K562 (cell line): ENCODE measurements at regions not wholly inside any gene's neighbourhood (a gene's known extent, or its start where the extent isn't known, plus 50 kb on each side); places are given as distances from the start of the nearest gene placed in this dataset.

ENCODE experiments used
- ATAC-seq: fragments of 200-7000 bp; cut with Tn5 transposase; 3 replicates; pipeline ENCODE4 v1.9.1; 2020; ENCODE audit warnings: moderate library complexity
- BruUV-seq: library from RNA; stranded (reverse); fragments of 400-500 nt; replicated peaks from 2 replicates; lab custom pipeline; 2021; lab: Mats Ljungman, UMichigan
- CTCF ChIA-PET: fragments of 300-600 bp; formaldehyde crosslinking; extraction: SDS; loops from one replicate; lab custom pipeline; 2021; ENCODE audit warnings: low intra/inter-chr PET ratio; lab: Yijun Ruan, JAX
- POLR2A ChIA-PET: fragments of 300-600, 350-650 bp; sonication (Branson Sonifier 250); formaldehyde crosslinking; extraction: SDS; loops from one replicate; lab custom pipeline; 2021; ENCODE audit warnings: antibody characterized with exemption, inconsistent platforms; lab: Yijun Ruan, JAX
- DNase-seq, 4 experiments: peaks; one replicate each; pipeline versions ENCODE4 v3.0.0 to v3.0.0-alpha.2; 2011 to 2018; ENCODE audit warnings: low spot score in 3 of 4, mixed read lengths in 3 of 4; ENCODE audit errors: extremely low read depth in 1 of 4
- FAIRE-seq: peaks from 2 replicates; lab custom pipeline; 2011; peaks lifted over from hg19 to GRCh38; lab: Jason Lieb, UNC
- H2AFZ ChIP-seq: 2 replicates; pipeline ENCODE4 v1.6.0; 2011; ENCODE audit warnings: low read depth, low read length, control low read depth, inconsistent platforms
- H3K27ac ChIP-seq: fragments of 200-600 bp; 3 replicates; pipeline ENCODE4 v1.8.0; 2011; ENCODE audit warnings: low read depth, mild to moderate bottlenecking, control low read depth, inconsistent platforms, low read length, moderate library complexity, mixed read lengths; ENCODE audit errors: extremely low read depth
- H3K27me3 ChIP-seq, 2 experiments: fragments of 300-600 bp in 1 of 2; 2 replicates in 1 of 2; 3 replicates in 1 of 2; pipeline versions ENCODE4 v1.6.0 to v1.8.0; 2011; ENCODE audit warnings: inconsistent platforms in 2 of 2, low read length in 2 of 2, mild to moderate bottlenecking in 1 of 2, mixed read lengths in 1 of 2, moderate library complexity in 1 of 2; ENCODE audit not compliant: control insufficient read depth in 2 of 2, insufficient read depth in 2 of 2
- H3K36me3 ChIP-seq: fragments of 300-600 bp; 3 replicates; pipeline ENCODE4 v1.8.0; 2011; ENCODE audit warnings: mild to moderate bottlenecking, low read length, inconsistent platforms; ENCODE audit not compliant: control insufficient read depth, insufficient read depth
- H3K4me1 ChIP-seq, 2 experiments: fragments of 200-600 bp in 1 of 2; replicated peaks in 1 of 2; 2 replicates in 1 of 2; 3 replicates in 1 of 2; pipeline versions ENCODE4 v1.5.1 to v1.8.0; 2011; ENCODE audit warnings: inconsistent platforms in 2 of 2, low read length in 2 of 2, mild to moderate bottlenecking in 1 of 2, mixed read lengths in 1 of 2, moderate library complexity in 1 of 2; ENCODE audit not compliant: control insufficient read depth in 2 of 2, insufficient read depth in 2 of 2
- H3K4me2 ChIP-seq: 2 replicates; pipeline ENCODE4 v1.6.1; 2011; ENCODE audit warnings: low read length, control low read depth, inconsistent platforms, mixed read lengths; ENCODE audit not compliant: insufficient read depth
- H3K4me3 ChIP-seq: fragments of 200-600 bp; sonication (generic), shearing (Covaris generic); 2 replicates; pipeline ENCODE4 v1.5.1; 2016; ENCODE audit warnings: control low read depth, inconsistent platforms
- H3K79me2 ChIP-seq: fragments of 200-600 bp; 3 replicates; pipeline ENCODE4 v1.8.0; 2011; ENCODE audit warnings: low read length, inconsistent platforms; ENCODE audit not compliant: control insufficient read depth, insufficient read depth
- H3K9ac ChIP-seq, 2 experiments: 2 replicates each; pipeline versions ENCODE4 v1.6.0 to v1.6.1; 2011; ENCODE audit warnings: low read depth in 2 of 2, low read length in 2 of 2, control low read depth in 1 of 2, inconsistent platforms in 1 of 2, mild to moderate bottlenecking in 1 of 2, mixed read lengths in 1 of 2; ENCODE audit not compliant: insufficient read depth in 1 of 2
- H3K9me1 ChIP-seq: one replicate; pipeline ENCODE4 v1.6.0; 2011; ENCODE audit warnings: inconsistent platforms, mild to moderate bottlenecking, low read length, moderate library complexity; ENCODE audit not compliant: control insufficient read depth, insufficient read depth
- H3K9me3 ChIP-seq: replicated peaks from 2 replicates; pipeline ENCODE4 v1.5.1; 2011; ENCODE audit warnings: low read depth, low read length, inconsistent platforms; ENCODE audit not compliant: control insufficient read depth, insufficient read depth
- H4K20me1 ChIP-seq: replicated peaks from 2 replicates; pipeline ENCODE4 v1.6.1; 2011; ENCODE audit warnings: low read length, inconsistent platforms, mixed read lengths; ENCODE audit not compliant: control insufficient read depth, insufficient read depth
- CREB1 ChIP-seq, 2 experiments: sonication (generic) in 1 of 2; formaldehyde crosslinking in 1 of 2; IDR thresholded peaks; 2 replicates each; pipeline versions ENCODE4 v1.6.1 to v1.8.0; 2012 to 2022; ENCODE audit warnings: inconsistent platforms in 1 of 2, mild to moderate bottlenecking in 1 of 2, missing genetic modification reagents in 1 of 2, moderate library complexity in 1 of 2
- GATA2 ChIP-seq: sonication (generic); formaldehyde crosslinking; IDR thresholded peaks from 2 replicates; pipeline ENCODE4 v1.4.0; 2020; ENCODE audit warnings: mild to moderate bottlenecking, missing genetic modification reagents
- HSF4 ChIP-seq: fragments of 250-450 bp; sonication (Bioruptor Pico); IDR thresholded peaks from 2 replicates; pipeline ENCODE4 v2.1.2; 2022; ENCODE audit warnings: mild to moderate bottlenecking, moderate library complexity, borderline replicate concordance
- MLLT1 ChIP-seq, 2 experiments: fragments of 450-650 bp; IDR thresholded peaks; 2 replicates each; pipeline ENCODE4 v1.6.1; 2016
- SAFB2 ChIP-seq: fragments of 200-400 bp; formaldehyde crosslinking; IDR thresholded peaks from 2 replicates; pipeline ENCODE4 v1.6.1; 2018; ENCODE audit warnings: borderline replicate concordance, low read length, low read depth, moderate library complexity; ENCODE audit not compliant: severe bottlenecking
- SAP30 ChIP-seq: fragments of 200-600 bp; sonication (generic); IDR thresholded peaks from 2 replicates; pipeline ENCODE4 v1.6.1; 2012; ENCODE audit warnings: borderline replicate concordance, low read depth, mild to moderate bottlenecking, moderate library complexity, low read length, control low read depth, inconsistent platforms; ENCODE audit not compliant: insufficient read depth, poor library complexity, severe bottlenecking
- SUPT5H ChIP-seq: fragments of 450-650 bp; IDR thresholded peaks from 2 replicates; pipeline ENCODE4 v1.6.1; 2016
- XRCC4 ChIP-seq: IDR thresholded peaks from one replicate; pipeline ENCODE4 v1.6.1; 2011; ENCODE audit not compliant: insufficient read depth, insufficient read length; ENCODE audit errors: extremely low read depth
- ZBTB40 ChIP-seq, 2 experiments: fragments of 450-650 bp in 1 of 2; sonication (generic) in 1 of 2; formaldehyde crosslinking in 1 of 2; IDR thresholded peaks; 2 replicates each; pipeline versions ENCODE4 v1.7.1 to v1.9.0; 2016 to 2022; ENCODE audit warnings: inconsistent platforms in 1 of 2, mild to moderate bottlenecking in 1 of 2, missing genetic modification reagents in 1 of 2
- WGBS: fragments of 100-300 bp; shearing (Covaris generic); methylation state at CpG from one replicate; pipeline ENCODE4 v1.1.6; 2016; ENCODE audit warnings: low coverage, mixed read lengths; ENCODE audit not compliant: insufficient coverage; ENCODE audit errors: missing lambda C conversion rate; 5-methylcytosine and 5-hydroxymethylcytosine counted together
- in situ Hi-C: fragments of 300-500 bp; cut with MboI; formaldehyde crosslinking; loops from 4 replicates; pipeline ENCODE4 v1.15.0; 2018; ENCODE audit warnings: inconsistent platforms, mixed read lengths
- intact Hi-C: fragments of 100-400 bp; cut with micrococcal nuclease; formaldehyde crosslinking; loops from 2 replicates; pipeline ENCODE4 v1.14.2; 2022

GRCh38 chr13:111916201-111916600 lies 150.7 kb upstream of the SOX1 start:
- in situ Hi-C loops = no loop called here
- TF ChIP-seq SAP30 (no peak), HSF4 (CRISPR knock-in tag) (no peak), XRCC4 (no peak), ZBTB40 (IDR thresholded peaks at IDR 0.05) (no peak), ZBTB40 (CRISPR knock-in tag; IDR thresholded peaks at IDR 0.05) (no peak), SAFB2 (no peak), GATA2 (CRISPR knock-in tag) (no peak), SUPT5H (no peak), CREB1 (IDR thresholded peaks at IDR 0.05) (no peak), CREB1 (CRISPR knock-in tag; IDR thresholded peaks at IDR 0.05) (no peak), MLLT1 (IDR thresholded peaks at IDR 0.05) (no peak)

More at GRCh38 chr13:111916201-111916600, 150.7 kb upstream of the SOX1 start:
- DNase-seq (no peak), ATAC-seq (no peak), FAIRE-seq (no peak)
- H3K9me3 ChIP-seq = no peaks in the 10 kb centered on the region
- H3K4me1 ChIP-seq = no peaks in the 10 kb centered on the region
- no peaks in the 10 kb centered on the region for H3K79me2 ChIP-seq
- H2AFZ ChIP-seq = no peak overlapping the region
- no peak overlapping the region for H3K4me3 ChIP-seq
- CTCF ChIA-PET = no interaction called here
- H4K20me1 ChIP-seq = no peaks in the 10 kb centered on the region
- no peak overlapping the region for H3K27ac ChIP-seq
- intact Hi-C loops = no loop called here
- BruUV-seq = no TSS peak
- H3K9me1 ChIP-seq = no peaks in the 10 kb centered on the region
- peaks cover 2 to 26% of the 10 kb centered on the region in 2 experiments; a peak in 2 of 5 replicates for H3K27me3 ChIP-seq
- no peaks in the 10 kb centered on the region for H3K36me3 ChIP-seq
- no peak overlapping the region for H3K4me2 ChIP-seq
- no peak overlapping the region for H3K9ac ChIP-seq
- WGBS = 0% methylated on average over 6 of the region's 6 CpGs
- POLR2A ChIA-PET = no interaction called here
